Retina (tissue), 1 donor: ENCODE measurements at regions not wholly inside any gene's neighbourhood (a gene's known extent, or its start where the extent isn't known, plus 50 kb on each side); places are given as distances from the start of the nearest gene placed in this dataset.
A peak's percentile ranks its signal among the peaks of the same experiment; 100 is the strongest.

ENCODE experiments used
- DNase-seq: peaks from one replicate; pipeline ENCODE4 v3.0.0-alpha.2; 2016

DNA sequence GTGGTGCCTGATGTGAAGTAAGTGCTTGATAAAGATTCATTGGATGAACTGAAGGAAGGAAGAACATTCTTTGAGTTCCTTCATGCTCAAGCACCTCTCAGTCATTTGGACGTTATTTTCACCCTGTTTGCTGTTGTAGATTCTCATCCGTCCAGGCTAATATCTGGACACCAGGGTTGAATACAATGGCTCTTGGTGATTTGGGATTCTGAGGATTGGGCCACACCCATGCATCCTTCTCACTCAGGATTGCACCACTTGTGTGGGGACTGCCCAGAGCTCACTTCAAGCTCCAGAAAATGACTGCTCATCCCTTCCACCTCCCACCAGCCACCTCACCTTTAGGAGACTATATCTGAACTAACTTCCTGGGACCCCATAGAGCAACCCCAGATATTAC, 117.1 kb upstream of the IPO9 start:
- DNase-seq: no peak

DNA sequence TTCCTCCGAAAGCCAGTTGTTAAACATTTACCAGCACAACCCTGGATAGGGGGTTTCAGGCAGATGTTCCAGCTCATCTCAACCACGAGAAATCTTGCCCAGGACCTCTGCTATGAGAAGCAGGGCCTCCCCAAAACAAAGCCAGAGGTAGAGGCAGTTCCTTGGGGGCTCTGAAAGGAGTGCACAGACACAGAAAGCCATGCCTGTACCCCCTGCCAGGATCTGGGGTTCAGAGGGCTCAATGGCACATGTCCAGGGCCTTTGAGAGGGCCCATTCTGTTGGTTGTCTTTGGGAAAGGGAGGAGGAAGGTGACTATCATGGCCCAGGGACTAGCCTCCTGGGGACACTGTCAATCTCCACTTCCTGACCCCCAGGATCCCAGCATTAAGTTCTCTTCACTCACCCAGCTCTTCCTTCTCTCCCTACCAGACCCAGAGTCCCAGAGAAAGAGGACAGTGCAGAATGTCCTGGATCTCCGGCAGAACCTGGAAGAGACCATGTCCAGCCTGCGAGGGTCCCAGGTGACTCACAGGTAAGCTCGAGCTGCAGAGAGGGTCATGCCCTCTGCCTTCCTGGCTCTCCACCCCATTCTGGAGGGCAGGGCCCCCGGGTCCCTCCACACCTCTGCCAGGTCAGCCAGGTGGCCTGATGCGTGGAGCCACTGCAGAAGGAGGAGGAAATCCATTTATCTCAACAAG, 116.4 kb upstream of the IPO9 start:
- no peak for DNase-seq

DNA sequence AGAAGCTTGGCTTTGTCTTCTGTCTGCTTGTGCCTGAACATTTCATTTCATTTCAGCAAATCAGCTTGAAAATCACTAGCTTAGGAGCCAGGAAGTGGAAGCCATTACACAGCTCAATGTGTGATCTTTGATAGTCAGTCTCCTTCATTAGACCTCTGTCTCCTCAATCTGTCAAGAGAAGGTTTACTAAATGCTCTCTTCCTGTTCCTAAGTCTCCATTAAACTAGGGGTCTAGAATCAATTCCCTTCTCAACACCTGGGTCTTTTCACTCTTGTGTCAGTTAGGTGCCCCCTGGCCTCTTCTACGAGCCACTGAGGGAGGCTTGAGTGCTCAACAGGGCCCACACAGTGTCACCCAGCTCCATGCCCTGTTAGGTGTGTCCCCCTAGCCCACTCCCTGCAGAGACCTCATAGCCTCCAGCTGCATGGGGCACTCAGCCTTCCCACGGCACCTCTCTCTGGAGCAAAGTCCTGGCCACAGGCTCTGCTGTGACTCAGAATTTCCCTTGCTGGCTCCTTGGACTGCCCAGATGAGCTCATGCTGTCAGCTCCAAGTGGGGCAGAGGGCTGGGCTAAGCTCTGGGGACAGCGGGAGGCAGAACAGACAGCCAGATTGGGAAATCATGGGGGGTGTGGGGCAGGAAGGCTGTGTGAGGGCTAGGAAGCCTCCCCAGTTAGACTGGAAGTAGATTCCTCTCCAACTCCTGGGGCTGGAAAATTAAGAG, 115.7 kb upstream of the IPO9 start:
- DNase-seq: no peak

DNA sequence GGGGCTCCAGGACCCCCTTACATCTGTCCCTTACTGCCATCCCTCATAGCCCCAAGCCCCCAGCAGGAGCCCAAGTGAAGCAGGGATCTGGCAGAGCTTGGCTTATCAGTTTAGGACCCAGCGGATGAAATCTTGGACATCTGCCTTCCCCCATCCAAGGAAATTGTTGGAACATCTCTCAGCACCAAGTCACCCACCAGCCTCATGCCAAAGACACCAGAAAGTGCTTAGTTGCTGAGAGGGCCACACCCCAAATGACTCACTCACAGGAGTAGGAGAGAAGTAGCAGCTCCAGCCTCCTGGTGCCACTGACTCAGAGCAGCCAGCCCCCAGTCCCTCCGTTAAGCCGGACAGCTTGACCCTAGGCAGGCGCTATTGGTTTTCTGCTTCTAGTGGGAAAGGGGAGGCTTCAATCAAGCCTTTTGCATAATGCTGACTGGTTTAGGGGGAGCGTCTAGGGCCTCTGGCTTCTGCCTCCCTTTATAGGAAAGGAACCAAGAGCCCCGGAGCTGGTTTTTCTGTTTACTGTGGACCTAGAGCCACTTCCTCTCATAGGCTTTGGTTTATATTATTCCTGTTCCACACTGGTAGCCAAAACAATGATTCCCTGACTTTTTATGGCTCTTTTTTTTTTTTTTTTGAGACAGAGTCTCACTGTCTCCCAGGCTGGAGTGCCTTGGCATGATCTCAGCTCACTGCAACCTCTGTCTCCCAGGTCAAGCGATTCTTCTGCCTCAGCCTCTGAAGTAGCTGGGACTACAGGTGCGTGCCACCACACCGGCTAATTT, 114.2 kb upstream of the IPO9 start:
- no peak for DNase-seq

DNA sequence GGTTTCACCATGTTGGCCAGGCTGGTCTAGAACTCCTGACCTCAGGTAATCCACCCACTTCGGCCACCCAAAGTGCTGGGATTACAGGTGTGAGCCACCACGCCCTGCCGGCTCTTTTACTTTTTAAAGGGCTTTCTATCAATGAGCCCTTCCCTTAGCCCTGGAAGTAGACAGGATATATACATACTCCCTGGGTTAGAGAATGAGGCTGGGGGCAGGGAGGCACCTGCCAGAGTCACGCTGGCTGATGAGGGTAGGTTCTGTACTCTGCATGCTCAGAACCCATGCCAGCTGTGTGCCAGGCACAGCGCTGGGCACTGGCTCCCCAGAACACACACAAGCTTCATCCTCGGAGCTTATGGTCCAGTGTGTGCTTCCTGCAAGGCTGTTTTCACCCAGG, 113.6 kb upstream of the IPO9 start:
- DNase-seq: no peak

DNA sequence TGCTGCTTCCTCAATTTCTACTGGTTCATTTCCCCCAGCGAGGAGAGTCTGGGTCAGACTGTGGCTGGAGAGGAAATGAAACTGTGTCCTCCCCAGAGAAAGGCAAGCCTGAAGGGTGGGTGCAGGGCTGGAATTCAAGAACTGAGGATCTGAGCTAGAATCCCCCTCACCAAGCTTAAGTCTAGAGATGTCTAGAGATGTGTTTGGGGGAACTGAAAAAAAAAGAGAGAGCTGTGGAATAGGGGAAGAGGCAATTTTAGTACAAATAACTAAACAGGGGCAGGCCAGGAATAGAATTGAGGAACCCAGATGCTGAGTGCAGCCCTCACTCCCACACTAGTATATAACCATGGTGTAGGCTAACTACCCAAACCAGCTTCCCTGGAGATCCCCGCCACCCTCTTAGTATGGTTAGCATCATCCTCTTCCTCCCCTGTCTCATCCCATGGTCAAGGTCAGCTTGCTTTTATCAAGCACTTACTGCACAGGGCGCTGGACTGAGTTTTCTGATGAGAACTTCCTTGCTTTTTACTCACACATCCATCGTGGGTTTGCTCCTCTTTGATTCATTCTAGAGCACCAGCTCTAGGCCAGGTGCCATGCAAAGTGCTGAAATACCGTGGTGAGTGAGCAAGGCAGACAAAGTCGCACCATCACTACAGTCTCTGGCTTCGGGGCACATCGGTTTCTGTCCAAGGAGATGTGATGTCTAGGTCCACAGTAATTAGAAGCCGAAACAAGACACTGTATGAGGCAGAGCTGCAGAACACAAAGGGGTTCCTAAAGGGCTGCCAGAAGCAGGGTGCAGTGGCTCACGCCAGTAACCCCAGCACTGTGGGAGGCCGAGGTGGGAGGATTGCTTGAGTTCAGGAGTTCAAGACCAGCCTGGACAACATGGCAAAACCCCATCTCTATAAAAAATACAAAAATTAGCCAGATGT, 112.9 kb upstream of the IPO9 start:
- no peak for DNase-seq

DNA sequence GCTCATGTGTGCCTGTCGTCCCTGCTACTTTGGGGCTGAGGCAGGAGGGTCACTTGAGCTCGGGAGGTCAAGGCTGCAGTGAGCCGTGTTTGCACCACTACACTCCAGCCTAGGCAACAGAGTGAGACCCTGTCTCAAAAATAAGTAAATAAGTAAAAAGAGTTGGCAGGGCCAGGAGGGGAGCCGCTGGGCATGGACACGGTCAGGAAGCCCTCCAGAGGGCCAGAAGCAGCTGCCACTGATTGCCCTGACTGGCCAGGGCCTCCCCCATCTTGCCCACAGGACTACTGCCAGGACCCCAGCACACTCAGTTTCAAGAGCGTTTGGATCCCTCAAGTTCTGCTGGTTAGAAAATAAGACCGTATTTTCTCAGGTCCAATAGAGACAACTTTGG, 112.2 kb upstream of the IPO9 start:
- no peak for DNase-seq

DNA sequence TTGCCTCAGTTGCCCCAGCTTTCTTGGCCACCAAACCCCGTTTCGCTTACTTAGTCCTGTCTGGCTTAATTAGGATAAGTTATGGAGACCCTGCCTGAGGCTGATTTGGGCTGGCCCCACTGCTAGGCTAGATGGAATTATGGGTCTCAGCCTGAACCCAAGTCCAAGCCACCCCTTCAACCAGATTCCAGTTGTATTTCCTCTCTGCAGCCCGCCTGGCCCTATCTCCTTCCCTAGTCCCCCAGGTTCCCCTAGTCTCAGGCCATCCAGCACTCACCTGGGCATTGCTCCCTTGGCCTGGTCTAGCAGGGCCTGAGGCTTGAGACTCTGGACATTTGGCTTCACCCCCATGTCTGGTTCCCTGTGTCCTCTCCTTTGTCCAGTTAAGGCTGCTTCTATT, 111.7 kb upstream of the IPO9 start:
- no peak for DNase-seq

DNA sequence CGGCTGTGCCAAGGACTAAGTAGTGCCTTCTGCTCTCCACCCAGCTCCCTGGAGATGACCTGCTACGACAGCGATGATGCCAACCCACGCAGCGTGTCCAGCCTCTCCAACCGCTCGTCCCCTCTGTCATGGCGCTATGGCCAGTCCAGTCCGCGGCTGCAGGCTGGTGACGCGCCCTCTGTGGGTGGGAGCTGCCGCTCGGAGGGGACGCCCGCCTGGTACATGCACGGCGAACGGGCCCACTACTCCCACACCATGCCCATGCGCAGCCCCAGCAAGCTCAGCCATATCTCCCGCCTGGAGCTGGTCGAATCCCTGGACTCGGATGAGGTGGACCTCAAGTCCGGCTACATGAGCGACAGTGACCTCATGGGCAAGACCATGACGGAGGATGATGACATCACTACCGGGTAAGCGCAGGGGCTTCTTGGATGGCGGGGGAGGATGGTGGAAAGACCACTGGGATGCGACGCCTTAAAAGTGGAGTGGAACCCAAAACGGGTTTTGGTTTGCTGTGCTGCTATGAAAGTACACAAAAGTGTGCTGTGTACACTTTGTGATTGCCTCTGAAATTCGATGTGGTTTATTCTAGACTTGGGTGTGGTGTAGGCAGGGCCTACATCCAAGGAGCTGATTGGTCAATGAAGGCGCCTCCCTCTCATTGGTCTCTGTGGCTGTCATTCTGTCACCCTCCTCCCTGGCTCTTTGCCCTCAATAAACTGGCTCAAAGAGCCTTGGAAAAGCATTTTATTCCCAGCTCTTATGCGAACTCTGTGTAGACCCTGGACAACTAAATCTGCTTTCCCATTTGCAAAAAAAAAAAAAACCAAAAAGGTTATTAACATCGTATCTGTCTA, 110.4 kb upstream of the IPO9 start:
- DNase-seq: no peak

DNA sequence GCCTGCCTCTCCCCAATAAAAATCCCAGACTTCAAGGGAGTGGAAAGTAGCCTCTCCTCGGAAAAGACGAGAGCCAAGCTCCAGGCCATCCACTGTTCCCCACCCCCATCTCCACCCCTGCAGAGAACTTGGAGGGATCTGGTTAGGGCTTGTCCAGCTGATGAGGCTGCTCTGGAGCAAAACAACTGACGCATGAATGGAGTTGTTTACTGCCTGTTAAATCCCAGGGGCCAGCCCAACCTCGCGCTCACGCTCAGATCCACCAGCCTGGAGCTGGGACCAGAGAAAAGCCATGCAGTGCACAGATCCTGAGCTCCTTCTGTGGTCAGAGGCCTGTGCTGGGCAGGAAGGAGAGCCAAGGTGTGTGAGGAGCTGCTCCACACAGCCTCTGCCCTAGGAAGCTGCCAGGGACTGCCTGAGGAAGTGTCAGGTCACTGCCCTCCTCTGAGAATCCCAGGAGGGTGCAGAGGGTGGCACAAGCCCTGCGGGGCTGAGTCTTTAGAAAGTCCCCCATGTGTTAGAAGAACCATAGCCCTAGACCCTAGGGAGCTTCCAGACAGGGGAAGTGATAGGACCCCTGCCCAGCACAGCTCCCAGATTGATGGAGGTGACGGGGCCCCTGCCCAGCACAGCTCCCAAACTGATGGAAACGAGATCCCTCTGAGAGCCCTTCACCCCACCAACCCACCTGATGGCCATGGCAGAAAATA, 109.0 kb upstream of the IPO9 start:
- DNase-seq: peak; percentile 79

DNA sequence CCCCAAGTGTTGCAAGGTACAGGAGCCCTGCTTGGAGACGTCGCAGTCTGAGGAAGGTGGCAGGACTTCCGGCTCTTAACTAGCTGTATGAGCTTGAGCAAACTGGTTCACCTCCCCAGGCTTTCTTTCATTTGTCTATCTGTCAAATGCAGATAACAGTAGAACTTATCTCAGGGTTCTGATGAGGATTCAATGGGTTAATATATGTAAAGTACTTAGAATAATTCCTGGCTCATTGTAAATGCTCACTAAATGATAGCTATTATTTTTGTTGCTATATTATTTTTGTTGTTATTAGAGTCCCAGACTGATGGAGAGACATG, 108.5 kb upstream of the IPO9 start:
- no peak for DNase-seq

DNA sequence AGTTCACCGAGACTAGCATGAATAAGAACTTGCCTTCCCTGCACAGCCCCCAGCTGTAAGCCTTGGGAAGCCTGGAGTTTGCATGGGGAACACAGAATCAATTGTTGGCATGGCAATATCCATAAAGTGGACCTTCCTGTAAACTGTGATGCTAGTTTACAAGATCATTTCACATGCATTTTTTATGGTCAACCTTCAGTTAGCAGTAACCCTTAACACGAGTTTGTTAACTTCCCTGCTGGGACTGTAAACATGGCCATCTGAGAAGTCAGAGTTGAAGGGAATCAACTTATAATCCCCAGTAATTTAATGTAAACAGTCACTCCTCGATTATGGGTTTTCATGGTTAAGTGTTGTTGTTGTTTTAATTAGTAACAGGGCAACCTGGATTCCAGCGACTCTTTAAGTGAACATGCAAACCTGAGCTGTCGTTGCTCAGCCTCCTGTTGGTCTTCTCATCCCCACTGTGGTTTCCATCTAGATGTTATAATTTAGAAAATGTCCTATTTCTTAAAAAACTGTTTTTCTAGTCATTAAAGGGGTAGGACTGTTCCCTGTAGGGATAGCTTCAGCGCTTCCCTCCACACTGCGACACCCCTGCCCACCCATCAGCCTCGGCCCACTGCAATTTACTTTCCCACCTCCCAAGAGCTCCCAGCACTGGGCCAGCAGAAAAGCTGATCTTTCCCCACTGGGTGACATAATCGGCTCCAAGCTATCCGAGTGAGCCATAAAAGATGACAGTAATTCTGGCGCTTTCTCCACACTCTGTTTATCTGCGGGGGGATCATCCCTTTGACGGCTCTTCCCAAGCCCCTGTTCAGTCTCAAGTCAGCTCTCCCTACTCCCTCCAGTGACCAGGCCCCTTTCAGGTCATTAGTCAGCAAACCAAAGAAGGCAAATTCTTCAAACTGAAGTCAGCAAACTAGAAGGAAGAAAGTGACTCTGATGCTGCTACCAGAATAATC, 107.6 kb upstream of the IPO9 start:
- DNase-seq: no peak

DNA sequence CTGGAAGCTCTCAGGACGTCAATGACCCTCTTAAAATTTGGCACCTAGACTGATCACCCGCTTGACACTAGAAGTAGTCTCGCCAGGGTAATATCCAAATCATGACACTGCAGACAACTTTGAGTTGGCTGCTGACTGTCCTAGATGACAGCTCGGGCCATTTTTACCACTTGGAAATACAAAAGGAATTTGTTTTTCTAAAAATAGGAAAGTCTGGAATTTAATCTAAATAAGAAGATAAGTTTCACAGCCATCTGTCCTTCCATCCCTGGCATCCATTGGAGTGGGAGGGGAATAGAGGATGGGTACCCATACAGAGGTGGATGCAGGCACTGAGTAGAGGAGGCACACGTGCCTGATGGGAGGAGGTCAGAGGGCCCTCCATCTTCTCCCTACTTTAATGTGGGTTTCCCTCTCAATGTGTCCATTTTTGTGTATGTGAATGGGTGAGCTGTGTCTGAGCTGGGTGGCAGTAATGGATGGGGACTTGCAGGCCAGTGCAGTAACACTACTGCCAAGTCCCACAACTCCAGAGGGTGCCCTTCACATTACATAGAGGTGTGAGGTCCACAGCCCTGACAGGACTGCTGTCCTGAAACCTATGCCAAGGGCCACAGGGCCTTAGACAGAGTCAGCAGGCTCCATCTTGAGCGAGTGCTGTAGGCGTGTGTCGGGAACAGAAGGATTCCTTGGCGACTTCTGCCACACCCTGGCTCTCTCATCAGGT, 104.8 kb upstream of the IPO9 start:
- DNase-seq: no peak

DNA sequence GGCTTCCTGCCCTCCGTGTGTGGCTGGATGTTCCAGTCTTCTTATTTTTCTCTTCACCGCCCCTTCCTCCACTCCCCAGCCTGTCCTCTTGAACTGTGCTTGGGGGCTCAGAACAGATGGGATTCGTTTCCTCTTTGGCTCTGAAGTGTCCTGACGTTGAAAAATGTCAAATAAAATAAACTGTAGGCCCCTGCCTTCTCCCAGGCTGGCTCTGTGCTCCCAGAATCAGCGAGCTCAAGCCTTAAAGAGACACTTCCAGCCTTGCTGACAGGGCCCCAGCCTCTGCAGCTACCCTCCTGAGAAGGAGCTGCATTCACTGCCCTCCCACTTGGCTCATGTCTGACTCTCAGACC, 104.2 kb upstream of the IPO9 start:
- DNase-seq: no peak

DNA sequence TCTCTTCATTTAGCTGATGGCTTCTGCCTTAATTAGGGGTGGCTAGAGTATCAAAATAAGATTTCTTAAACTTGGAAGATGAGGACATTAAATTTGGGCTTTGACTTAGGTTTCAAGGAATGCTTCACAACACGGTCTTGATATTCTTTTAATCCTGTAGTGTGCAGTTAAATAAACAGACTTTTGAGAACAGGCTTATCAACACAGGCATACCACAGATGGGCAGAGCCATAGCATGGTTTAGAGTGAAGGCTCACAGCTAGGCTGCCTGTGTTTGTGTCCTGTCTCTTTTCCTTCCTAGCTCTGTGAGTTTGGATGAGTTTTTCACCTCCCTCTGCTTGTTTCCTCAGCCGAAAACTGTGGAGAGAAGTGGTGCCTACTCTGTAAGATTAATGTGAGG, 102.3 kb upstream of the IPO9 start:
- DNase-seq: no peak

DNA sequence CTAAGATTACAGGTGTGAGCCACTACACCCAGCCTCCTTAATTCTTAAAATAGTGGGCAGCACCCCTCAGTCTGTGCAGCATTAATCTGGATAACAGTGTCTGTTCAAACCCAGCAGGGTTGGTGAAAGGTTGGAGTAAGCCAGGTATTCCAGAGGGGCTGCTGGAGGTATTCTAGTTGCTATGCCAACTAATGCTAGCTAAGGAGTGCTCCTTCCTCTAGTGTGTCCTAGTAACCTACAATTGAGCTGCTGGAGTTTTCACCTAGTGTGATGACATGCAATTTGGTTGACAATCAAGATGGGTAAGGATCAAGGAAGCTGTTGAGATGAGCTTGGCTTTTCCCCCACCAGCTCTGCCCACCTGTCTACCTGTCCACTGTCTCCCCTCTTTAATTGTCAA, 100.2 kb upstream of the IPO9 start:
- DNase-seq: no peak

DNA sequence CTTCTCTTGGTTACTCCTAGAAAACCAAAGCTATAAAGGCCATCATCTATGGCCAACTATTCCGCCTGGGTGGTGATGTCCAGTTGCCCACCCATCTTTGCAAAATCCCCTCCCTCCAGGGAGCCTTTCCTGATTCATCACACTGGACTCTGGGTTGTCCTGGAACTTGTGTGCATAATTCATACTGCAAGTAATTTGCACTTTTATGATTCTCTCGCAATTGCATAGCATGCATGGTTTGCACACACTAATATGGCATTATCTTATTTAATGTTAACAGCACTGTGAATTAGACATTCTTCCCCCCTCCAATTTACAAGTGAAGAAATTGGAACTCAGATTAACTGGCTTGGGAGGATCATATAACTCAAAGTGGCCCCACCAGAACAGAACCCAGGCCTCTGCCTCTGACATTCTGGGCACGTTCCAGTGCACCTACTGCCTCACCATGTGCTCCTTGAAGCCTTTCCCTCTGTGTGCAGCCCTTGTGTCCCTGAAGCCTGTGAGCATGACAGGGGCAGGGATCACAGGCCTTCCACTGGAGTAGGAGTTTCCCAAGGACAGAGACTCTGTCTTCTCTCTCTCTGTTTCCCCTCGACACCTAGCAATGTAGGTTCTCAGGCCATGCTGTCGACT, 98.9 kb upstream of the IPO9 start:
- no peak for DNase-seq

DNA sequence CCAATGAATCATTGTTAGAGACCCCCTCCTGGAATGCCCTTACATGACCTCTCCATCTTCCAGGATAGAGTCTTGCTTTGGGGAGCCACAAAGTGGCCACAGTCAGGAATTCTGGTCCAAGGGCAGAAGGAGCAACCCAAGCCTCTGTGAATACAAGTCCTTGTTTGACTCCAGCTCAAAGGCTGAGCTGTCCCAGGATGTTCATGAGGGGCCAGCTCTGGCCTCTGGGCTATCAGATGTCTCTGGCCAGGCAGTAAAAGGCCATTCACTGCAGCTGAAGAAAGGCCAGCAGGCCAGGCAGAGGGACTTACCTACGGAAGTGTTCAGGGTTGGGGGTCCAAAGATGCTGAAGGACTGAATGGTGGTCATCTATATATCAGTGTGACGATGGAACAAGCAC, 98.3 kb upstream of the IPO9 start:
- DNase-seq: no peak

DNA sequence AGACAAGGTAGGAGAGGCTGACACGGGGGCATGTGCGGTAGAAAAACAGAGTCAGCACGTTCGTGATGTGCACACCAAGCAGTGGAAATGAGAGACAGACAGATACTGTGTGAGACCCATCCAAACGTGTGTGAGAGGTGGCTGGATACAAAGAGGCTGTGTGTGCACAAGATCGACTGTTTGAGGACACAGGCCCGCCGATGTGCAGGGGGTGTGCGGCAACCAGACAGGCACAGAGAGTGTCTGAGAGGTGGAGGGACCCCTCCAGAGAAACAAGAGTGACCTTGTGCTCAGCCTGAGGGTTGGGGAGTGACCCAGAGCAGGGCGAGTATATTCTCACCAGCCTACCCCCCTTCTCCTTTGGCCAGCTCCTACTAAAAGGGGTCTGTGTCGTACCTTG, 97.8 kb upstream of the IPO9 start:
- DNase-seq: no peak
